Right lobe of liver (tissue), 6 donors: ENCODE measurements at regions not wholly inside any gene's neighbourhood (a gene's known extent, or its start where the extent isn't known, plus 50 kb on each side); places are given as distances from the start of the nearest gene placed in this dataset.

Experiments used
- ATAC-seq, 4 donors: fragments of 200-7000 bp; cut with Tn5 transposase; one replicate each; pipeline ENCODE4 v1.9.1; 2020; ENCODE audit warnings: mild to moderate bottlenecking in 4 of 4, moderate library complexity in 4 of 4
- DNase-seq, 3 donors: peaks; one replicate each; pipeline ENCODE4 v3.0.0-alpha.2; 2020
- H3K27ac ChIP-seq, 3 donors: fragments of 200-600 bp; one replicate each; pipeline ENCODE4 v1.8.0; 2022
- H3K27me3 ChIP-seq, 2 donors: fragments of 200-600 bp; one replicate each; pipeline ENCODE4 v1.8.0; 2022
- H3K36me3 ChIP-seq, 4 donors: fragments of 200-600 bp; sonication (generic) in 1 of 4; one replicate each; pipeline versions ENCODE4 v1.5.1 to v1.8.0; 2017 to 2022; ENCODE audit warnings: control low read depth in 1 of 4
- H3K4me1 ChIP-seq, 4 donors: fragments of 200-600 bp; sonication (generic) in 1 of 4; one replicate each; pipeline versions ENCODE4 v1.5.1 to v1.8.0; 2017 to 2022; ENCODE audit warnings: control low read depth in 1 of 4
- H3K4me3 ChIP-seq, 3 donors: fragments of 200-600 bp; one replicate each; pipeline ENCODE4 v1.8.0; 2022
- H3K9me3 ChIP-seq, 4 donors: fragments of 200-600 bp; sonication (generic) in 1 of 4; one replicate each; pipeline versions ENCODE4 v1.5.1 to v1.8.0; 2017 to 2022; ENCODE audit warnings: control low read depth in 1 of 4
- CTCF ChIP-seq, 4 donors: fragments of 200-600 bp in 3 of 4; fragments of 450-650 bp in 1 of 4; IDR thresholded peaks; one replicate each; pipeline versions ENCODE4 v1.5.1 to v1.8.0; 2016 to 2022; ENCODE audit warnings: antibody characterized with exemption in 4 of 4, mild to moderate bottlenecking in 2 of 4
- POLR2A ChIP-seq: fragments of 450-650 bp; IDR thresholded peaks from one replicate; pipeline ENCODE4 v1.6.1; 2017; ENCODE audit warnings: antibody characterized with exemption, mild to moderate bottlenecking
- whole genome bisulfite sequencing: methylation state at CpG from one replicate; pipeline ENCODE4 v1.1.6; 2018; ENCODE audit warnings: low coverage, low lambda C conversion rate; ENCODE audit not compliant: insufficient coverage; ENCODE audit errors: missing lambda C conversion rate; 5-methylcytosine and 5-hydroxymethylcytosine counted together
- intact Hi-C, 2 donors: fragments of 100-400 bp; cut with DNase I; formaldehyde crosslinking; loops; one replicate each; pipeline versions ENCODE4 v1.11.2 to v1.14.1; 2022
- donor health status: DM: no; HTN: yes; CAD: no.
- donor health status: DM: no; HTN: no; CAD: no.
- donor health status: DM: no; HTN: no; CAD: no.
- donor health status: DM: no; HTN: yes; CAD: no.
- donor health status: DM: no; HTN: yes; CAD: no.

- Histone ChIP-seq H3K4me3 (no peak overlapping the region), H3K36me3 (no peaks in the 10 kb centered on the region), H3K9me3 (no peaks in the 10 kb centered on the region), H3K4me1 (no peaks in the 10 kb centered on the region), H3K27me3 (no peaks in the 10 kb centered on the region), H3K27ac (no peak overlapping the region)
- TF ChIP-seq POLR2A, result no peak
- TF ChIP-seq CTCF (IDR thresholded peaks at IDR 0.05), result no peak
- no peak for ATAC-seq
- no peak for DNase-seq
- intact Hi-C loops, result no loop called here
Measured at GRCh38 chr20:59428006-59428405, 127.6 kb downstream of the EDN3 start.

- WGBS, result 63% methylated on average over 12 of the region's 13 CpGs
- no peak overlapping the region for H3K27ac ChIP-seq
- TF ChIP-seq POLR2A (no peak), CTCF (IDR thresholded peaks at IDR 0.05) (no peak)
- intact Hi-C loops, result no loop called here
- H3K36me3 ChIP-seq, result no peaks in the 10 kb centered on the region
- H3K4me1 ChIP-seq, result no peaks in the 10 kb centered on the region
- no peak for DNase-seq
- H3K9me3 ChIP-seq, result no peaks in the 10 kb centered on the region
- no peak for ATAC-seq
- no peak overlapping the region for H3K4me3 ChIP-seq
- H3K27me3 ChIP-seq, result no peaks in the 10 kb centered on the region
Measured at GRCh38 chr20:59428441-59429205, 128.2 kb downstream of the EDN3 start.

- Histone ChIP-seq H3K27me3 (no peaks in the 10 kb centered on the region), H3K4me3 (no peak overlapping the region), H3K36me3 (no peaks in the 10 kb centered on the region), H3K27ac (no peak overlapping the region), H3K9me3 (no peaks in the 10 kb centered on the region), H3K4me1 (no peaks in the 10 kb centered on the region)
- ATAC-seq (no peak), DNase-seq (no peak)
- TF ChIP-seq CTCF (IDR thresholded peaks at IDR 0.05) (no peak), POLR2A (no peak)
- intact Hi-C loops, result no loop called here
- WGBS, result 65% methylated on average over 6 of the region's 9 CpGs
Measured at GRCh38 chr20:59429396-59429795, 129.0 kb downstream of the EDN3 start.

- 46% methylated on average over 2 of the region's 2 CpGs for WGBS
- Histone ChIP-seq H3K27me3 (no peaks in the 10 kb centered on the region), H3K4me1 (no peaks in the 10 kb centered on the region), H3K36me3 (no peaks in the 10 kb centered on the region), H3K9me3 (no peaks in the 10 kb centered on the region), H3K27ac (no peak overlapping the region), H3K4me3 (no peak overlapping the region)
- intact Hi-C loops, result no loop called here
- DNase-seq (no peak), ATAC-seq (no peak)
- TF ChIP-seq CTCF (IDR thresholded peaks at IDR 0.05), result no peak
- no peak for TF ChIP-seq POLR2A
Measured at GRCh38 chr20:59431014-59431413, 130.6 kb downstream of the EDN3 start.

GRCh38 chr20:59434960-59435359 lies 134.5 kb downstream of the EDN3 start:
- DNase-seq (no peak), ATAC-seq (no peak)
- Histone ChIP-seq H3K9me3 (no peaks in the 10 kb centered on the region), H3K27ac (no peak overlapping the region), H3K4me1 (no peaks in the 10 kb centered on the region), H3K36me3 (no peaks in the 10 kb centered on the region), H3K4me3 (no peak overlapping the region), H3K27me3 (no peaks in the 10 kb centered on the region)
- intact Hi-C loops, result no loop called here
- 30% methylated on average over 2 of the region's 2 CpGs for WGBS
- TF ChIP-seq CTCF (IDR thresholded peaks at IDR 0.05) (no peak), POLR2A (no peak)
